Fibroblast of the aortic adventitia (primary cell): ENCODE measurements at regions not wholly inside any gene's neighbourhood (a gene's known extent, or its start where the extent isn't known, plus 50 kb on each side); places are given as distances from the start of the nearest gene placed in this dataset.

Experiments
- DNase-seq: peaks from one replicate; pipeline ENCODE4 v3.0.0-alpha.2; 2010; ENCODE audit warnings: low read depth
- H3K4me3 ChIP-seq: 2 replicates; pipeline ENCODE4 v1.5.1; 2011; ENCODE audit warnings: low read depth, mild to moderate bottlenecking, control low read depth, low read length, moderate library complexity
- TF ChIP-seq, protein P1 (sequence below): IDR thresholded peaks from 2 replicates; pipeline ENCODE4 v1.5.1; 2011; ENCODE audit warnings: mild to moderate bottlenecking, low read length, control low read depth, inconsistent platforms; ENCODE audit not compliant: insufficient read depth

DNA sequence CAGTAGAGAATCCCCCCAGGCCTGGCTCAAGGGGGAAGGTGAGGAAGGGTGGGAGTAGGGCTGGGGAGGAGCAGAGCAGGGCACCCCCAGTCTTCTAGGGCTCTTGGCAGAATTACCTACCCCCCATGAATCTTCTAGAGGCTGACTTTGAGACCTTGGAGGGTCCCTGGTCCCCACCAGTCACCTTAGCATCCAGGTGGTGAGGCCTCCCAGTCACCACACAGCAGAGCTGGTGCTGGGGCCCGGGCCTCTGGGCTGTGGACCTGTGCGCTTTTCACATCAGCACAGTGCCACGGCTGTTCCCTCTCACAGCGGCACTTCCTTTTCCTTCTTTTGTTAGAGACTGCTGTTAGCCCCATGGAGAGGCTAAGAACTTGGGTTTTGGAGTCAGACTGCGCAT, 148.6 kb upstream of the PITX1 start:
- DNase-seq = no peak
- TF ChIP-seq, protein P1, sequence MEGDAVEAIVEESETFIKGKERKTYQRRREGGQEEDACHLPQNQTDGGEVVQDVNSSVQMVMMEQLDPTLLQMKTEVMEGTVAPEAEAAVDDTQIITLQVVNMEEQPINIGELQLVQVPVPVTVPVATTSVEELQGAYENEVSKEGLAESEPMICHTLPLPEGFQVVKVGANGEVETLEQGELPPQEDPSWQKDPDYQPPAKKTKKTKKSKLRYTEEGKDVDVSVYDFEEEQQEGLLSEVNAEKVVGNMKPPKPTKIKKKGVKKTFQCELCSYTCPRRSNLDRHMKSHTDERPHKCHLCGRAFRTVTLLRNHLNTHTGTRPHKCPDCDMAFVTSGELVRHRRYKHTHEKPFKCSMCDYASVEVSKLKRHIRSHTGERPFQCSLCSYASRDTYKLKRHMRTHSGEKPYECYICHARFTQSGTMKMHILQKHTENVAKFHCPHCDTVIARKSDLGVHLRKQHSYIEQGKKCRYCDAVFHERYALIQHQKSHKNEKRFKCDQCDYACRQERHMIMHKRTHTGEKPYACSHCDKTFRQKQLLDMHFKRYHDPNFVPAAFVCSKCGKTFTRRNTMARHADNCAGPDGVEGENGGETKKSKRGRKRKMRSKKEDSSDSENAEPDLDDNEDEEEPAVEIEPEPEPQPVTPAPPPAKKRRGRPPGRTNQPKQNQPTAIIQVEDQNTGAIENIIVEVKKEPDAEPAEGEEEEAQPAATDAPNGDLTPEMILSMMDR = no peak

DNA sequence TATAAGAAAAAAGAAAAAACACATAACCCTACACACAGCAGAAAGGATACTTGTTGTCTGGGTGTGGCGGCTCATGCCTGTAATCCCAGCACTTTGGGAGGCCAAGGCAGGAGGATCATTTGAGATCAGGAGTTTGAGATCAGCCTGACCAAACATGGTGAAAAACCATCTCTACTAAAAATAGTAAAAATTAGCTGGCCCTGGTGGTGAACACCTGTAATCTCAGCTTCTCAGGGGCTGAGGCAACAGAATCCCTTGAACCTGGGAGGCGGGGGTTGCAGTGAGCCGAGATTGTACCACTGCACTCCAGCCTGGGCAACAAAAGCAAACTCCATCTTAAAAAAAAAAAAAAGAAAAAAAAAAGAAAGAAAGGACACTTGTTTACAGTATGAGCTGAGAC, 147.6 kb upstream of the PITX1 start:
- no peak overlapping the region for H3K4me3 ChIP-seq
- DNase-seq = no peak
- TF ChIP-seq, protein P1 = no peak

More for the DNA sequence above, 148.6 kb upstream of the PITX1 start:
- no peak overlapping the region for H3K4me3 ChIP-seq

DNA sequence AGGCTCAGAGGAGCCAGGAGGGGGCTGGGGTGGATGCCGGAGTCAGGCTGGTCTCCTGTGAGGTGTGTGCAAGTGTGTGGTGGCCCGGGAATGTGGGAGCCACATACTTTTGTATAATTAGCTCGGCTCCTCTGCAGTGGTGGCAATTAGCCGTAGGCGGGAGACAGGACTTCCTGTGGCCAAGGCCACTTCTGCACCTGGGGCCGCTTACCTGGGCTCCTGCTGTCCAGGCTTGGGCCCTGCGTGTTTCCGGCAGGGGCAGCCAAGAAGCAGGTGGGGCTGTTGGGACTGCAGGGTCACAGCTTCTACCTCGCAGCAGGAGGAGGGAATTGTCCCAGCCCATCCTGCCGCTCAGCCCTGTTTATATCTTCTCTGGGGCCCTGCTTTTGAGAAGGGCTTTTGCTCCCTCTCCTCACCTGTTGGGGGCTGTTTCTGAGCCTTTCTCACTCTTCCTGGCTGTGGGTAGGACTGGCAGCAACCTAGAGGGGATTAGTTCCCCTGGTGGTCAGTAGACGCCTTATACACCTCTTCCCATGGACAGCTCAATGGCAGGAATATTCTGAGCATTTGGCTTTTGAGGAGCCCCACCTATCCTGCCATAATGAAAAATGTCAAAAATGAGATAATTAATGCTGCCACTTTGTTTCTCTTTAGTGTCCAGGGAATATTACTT, 145.4 kb upstream of the PITX1 start:
- no peak overlapping the region for H3K4me3 ChIP-seq
- DNase-seq = no peak
- TF ChIP-seq, protein P1 = no peak

DNA sequence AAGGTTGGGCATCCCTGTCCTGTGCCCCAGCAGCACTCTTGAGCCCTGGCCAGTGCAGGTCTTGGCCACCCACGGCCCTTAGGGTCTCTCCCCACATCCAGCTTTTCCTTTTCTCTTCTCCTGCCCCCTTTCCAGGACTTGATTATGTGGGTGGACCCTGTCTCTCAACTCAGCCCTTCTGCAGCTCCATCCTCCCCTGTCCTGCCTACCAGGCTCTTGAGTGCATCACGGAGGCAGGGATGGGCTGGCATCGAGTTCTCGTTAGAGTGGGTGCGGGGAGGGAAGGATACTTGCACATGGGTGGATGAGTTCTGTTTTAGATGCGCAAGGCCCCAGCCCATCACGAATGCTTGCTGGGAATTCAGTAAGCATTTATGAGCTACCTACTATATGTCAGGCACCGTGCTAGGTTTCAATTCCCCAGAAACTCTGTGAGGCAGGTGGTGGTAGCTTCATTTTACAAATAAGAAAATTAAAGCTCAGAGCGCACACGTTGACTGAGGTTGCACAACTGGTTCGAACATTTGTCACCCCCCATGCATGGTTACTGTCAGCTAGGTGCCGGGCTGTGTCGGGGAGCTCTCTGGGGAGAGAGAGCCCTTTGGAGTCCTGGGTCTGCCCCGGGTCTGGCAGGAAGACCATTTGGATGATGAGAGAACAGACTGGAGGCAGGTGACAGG, 144.6 kb upstream of the PITX1 start:
- TF ChIP-seq, protein P1 = no peak
- DNase-seq = no peak
- no peak overlapping the region for H3K4me3 ChIP-seq

DNA sequence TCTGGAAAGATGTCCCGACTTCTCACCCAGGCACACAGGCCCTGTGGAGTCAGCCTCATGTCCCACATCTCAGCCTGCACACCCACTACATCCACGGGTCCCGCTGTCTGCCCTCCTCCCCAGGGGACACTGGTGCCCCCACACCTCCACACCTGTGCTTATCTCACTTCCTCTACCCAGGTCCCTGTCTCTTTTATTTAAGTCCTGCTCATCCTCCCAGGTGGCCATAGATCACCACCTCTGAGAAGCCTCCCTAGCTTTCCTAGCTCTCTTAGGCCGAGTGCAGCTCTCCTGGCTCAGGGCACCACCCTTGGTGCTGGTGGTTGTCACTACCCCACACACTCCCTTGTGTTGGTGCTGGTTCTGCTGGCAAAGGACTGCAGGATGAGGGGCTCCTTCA, 143.6 kb upstream of the PITX1 start:
- no peak overlapping the region for H3K4me3 ChIP-seq
- TF ChIP-seq, protein P1 = no peak
- no peak for DNase-seq

DNA sequence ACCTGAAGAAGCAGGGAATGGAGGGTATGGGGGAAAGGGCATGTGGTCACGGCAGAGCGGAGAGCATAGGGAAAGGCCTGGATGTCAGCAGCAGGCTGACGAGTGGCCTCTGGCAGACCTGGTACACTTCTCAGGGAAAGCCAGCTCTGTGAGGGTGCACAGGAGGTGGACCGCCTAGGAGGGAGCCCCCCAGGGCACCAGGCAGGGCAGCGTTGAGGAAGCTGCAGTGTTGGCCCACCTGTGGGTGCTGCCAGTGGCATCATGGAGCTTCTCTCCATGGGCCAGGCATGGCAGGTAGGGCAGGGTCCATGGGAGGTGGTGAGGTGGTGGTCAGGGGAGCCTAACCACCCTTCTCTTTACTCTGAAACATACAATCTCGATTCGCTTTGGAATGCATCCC, 143.0 kb upstream of the PITX1 start:
- no peak for DNase-seq
- H3K4me3 ChIP-seq = no peak overlapping the region
- TF ChIP-seq, protein P1 = no peak
